GM19467 (cell line): ENCODE measurements at regions not wholly inside any gene's neighbourhood (a gene's known extent, or its start where the extent isn't known, plus 50 kb on each side); places are given as distances from the start of the nearest gene placed in this dataset.
"Not testable (repeated sequence)": the region's sequence is repeated elsewhere in the genome, so short reads cannot be mapped to it uniquely, and the experiment has no call there.

Experiments
- ATAC-seq: cut with Tn5 transposase; IDR thresholded peaks from one replicate; pipeline ENCODE4 v1.9.1; 2021; ENCODE audit warnings: mild to moderate bottlenecking, moderate library complexity; ENCODE audit not compliant: unreplicated experiment

- ATAC-seq, result not testable (repeated sequence)
These were observed 421.0 kb downstream of the RPIA start for GRCh38 chr2:89112434-89112833.

GRCh38 chr2:89113286-89113685 is 421.8 kb downstream of the RPIA start:
- ATAC-seq, result not testable (repeated sequence)

GRCh38 chr2:89129440-89129839 is 438.0 kb downstream of the RPIA start:
- ATAC-seq, result not testable (repeated sequence)

- not testable (repeated sequence) for ATAC-seq
These were observed 439.3 kb downstream of the RPIA start for GRCh38 chr2:89130665-89131308.

GRCh38 chr2:89142959-89143358 is 451.5 kb downstream of the RPIA start:
- not testable (repeated sequence) for ATAC-seq

- ATAC-seq, result not testable (repeated sequence)
These were observed 453.9 kb downstream of the RPIA start for GRCh38 chr2:89145342-89145741.

GRCh38 chr2:89148256-89148655 is 456.8 kb downstream of the RPIA start:
- ATAC-seq, result not testable (repeated sequence)

- not testable (repeated sequence) for ATAC-seq
These were observed 460.2 kb downstream of the RPIA start for GRCh38 chr2:89151699-89152098.

- ATAC-seq, result not testable (repeated sequence)
These were observed 461.0 kb downstream of the RPIA start for GRCh38 chr2:89152501-89152900.

GRCh38 chr2:89153210-89153609 is 461.7 kb downstream of the RPIA start:
- ATAC-seq, result not testable (repeated sequence)

- ATAC-seq, result not testable (repeated sequence)
These were observed 462.8 kb downstream of the RPIA start for GRCh38 chr2:89154247-89154682.

- ATAC-seq, result not testable (repeated sequence)
These were observed 468.8 kb downstream of the RPIA start for GRCh38 chr2:89160306-89160705.

- not testable (repeated sequence) for ATAC-seq
These were observed 470.2 kb downstream of the RPIA start for GRCh38 chr2:89161626-89162025.

- not testable (repeated sequence) for ATAC-seq
These were observed 479.2 kb downstream of the RPIA start for GRCh38 chr2:89170506-89171173.

- ATAC-seq, result not testable (repeated sequence)
These were observed 479.7 kb downstream of the RPIA start for GRCh38 chr2:89171174-89171519.

GRCh38 chr2:89177004-89177403 is 485.5 kb downstream of the RPIA start:
- not testable (repeated sequence) for ATAC-seq

- not testable (repeated sequence) for ATAC-seq
These were observed 490.7 kb downstream of the RPIA start for GRCh38 chr2:89182221-89182620.

- not testable (repeated sequence) for ATAC-seq
These were observed 493.3 kb downstream of the RPIA start for GRCh38 chr2:89184746-89185145.

- not testable (repeated sequence) for ATAC-seq
These were observed 504.3 kb downstream of the RPIA start for GRCh38 chr2:89195636-89196251.

GRCh38 chr2:89196719-89197118 is 505.2 kb downstream of the RPIA start:
- ATAC-seq, result not testable (repeated sequence)

GRCh38 chr2:89198026-89198425 is 506.6 kb downstream of the RPIA start:
- ATAC-seq, result not testable (repeated sequence)
